GM23338 (cell line): ENCODE measurements at regions not wholly inside any gene's neighbourhood (a gene's known extent, or its start where the extent isn't known, plus 50 kb on each side); places are given as distances from the start of the nearest gene placed in this dataset.
A peak's percentile ranks its signal among the peaks of the same experiment; 100 is the strongest.

Experiments used
- ATAC-seq: fragments of 200-7000 bp; cut with Tn5 transposase; 3 replicates; pipeline ENCODE4 v1.9.1; 2020
- DNase-seq: peaks from one replicate; pipeline ENCODE4 v3.0.0-alpha.2; 2015; ENCODE audit warnings: low spot score
- H2AFZ ChIP-seq: fragments of 200-600 bp; sonication (generic); 2 replicates; pipeline ENCODE4 v1.8.0; 2016; ENCODE audit warnings: antibody characterized with exemption, mild to moderate bottlenecking, moderate library complexity
- H3F3A ChIP-seq: fragments of 200-600 bp; sonication (generic); replicated peaks from 2 replicates; pipeline ENCODE4 v1.8.0; 2017; ENCODE audit warnings: antibody characterized with exemption, mixed run types, low read depth
- H3K27ac ChIP-seq: fragments of 200-600 bp; sonication (generic); 2 replicates; pipeline ENCODE4 v1.6.1; 2016; ENCODE audit warnings: low read depth
- H3K27me3 ChIP-seq: fragments of 200-600 bp; sonication (generic); 2 replicates; pipeline ENCODE4 v1.8.0; 2016; ENCODE audit warnings: mild to moderate bottlenecking, mixed run types, moderate library complexity; ENCODE audit not compliant: insufficient read depth
- H3K36me3 ChIP-seq: fragments of 200-600 bp; sonication (generic); 2 replicates; pipeline ENCODE4 v1.8.0; 2016; ENCODE audit warnings: mild to moderate bottlenecking; ENCODE audit not compliant: insufficient read depth
- H3K4me1 ChIP-seq: fragments of 200-600 bp; sonication (generic); 2 replicates; pipeline ENCODE4 v1.8.0; 2016; ENCODE audit warnings: mild to moderate bottlenecking, moderate library complexity; ENCODE audit not compliant: insufficient read depth
- H3K4me2 ChIP-seq: fragments of 200-600 bp; sonication (generic); 2 replicates; pipeline ENCODE4 v1.7.1; 2017; ENCODE audit warnings: mixed run types
- H3K4me3 ChIP-seq: fragments of 200-600 bp; sonication (generic); 2 replicates; pipeline ENCODE4 v1.6.1; 2016; ENCODE audit warnings: mixed run types
- H3K79me2 ChIP-seq: fragments of 200-600 bp; sonication (generic); replicated peaks from 2 replicates; pipeline ENCODE4 v1.8.0; 2017; ENCODE audit warnings: mild to moderate bottlenecking; ENCODE audit not compliant: insufficient read depth
- H3K9me2 ChIP-seq: fragments of 200-600 bp; sonication (generic); 2 replicates; pipeline ENCODE4 v1.8.0; 2017; ENCODE audit not compliant: insufficient read depth
- H4K20me1 ChIP-seq: fragments of 200-600 bp; sonication (generic); replicated peaks from 2 replicates; pipeline ENCODE4 v1.8.0; 2017; ENCODE audit warnings: mild to moderate bottlenecking; ENCODE audit not compliant: insufficient read depth
- H3K27ac Mint-ChIP-seq: 2 replicates; pipeline ENCODE4 v1.8.0; 2020; ENCODE audit warnings: inconsistent platforms, mild to moderate bottlenecking, moderate library complexity, mixed read lengths
- H3K27me3 Mint-ChIP-seq: 3 replicates; pipeline ENCODE4 v1.8.0; 2022; ENCODE audit warnings: low read depth, mild to moderate bottlenecking, moderate library complexity, mixed read lengths, inconsistent platforms; ENCODE audit not compliant: insufficient read depth, poor library complexity
- H3K36me3 Mint-ChIP-seq: 3 replicates; pipeline ENCODE4 v1.8.0; 2021; ENCODE audit warnings: low read depth, mild to moderate bottlenecking, inconsistent platforms, moderate library complexity, mixed read lengths
- H3K4me1 Mint-ChIP-seq: 3 replicates; pipeline ENCODE4 v1.8.0; 2020; ENCODE audit warnings: mild to moderate bottlenecking, inconsistent platforms, mixed read lengths
- H3K4me3 Mint-ChIP-seq: 3 replicates; pipeline ENCODE4 v1.8.0; 2021; ENCODE audit warnings: moderate library complexity, mild to moderate bottlenecking, inconsistent platforms, mixed read lengths
- H3K9me3 Mint-ChIP-seq: 3 replicates; pipeline ENCODE4 v1.8.0; 2020; ENCODE audit warnings: moderate library complexity, mild to moderate bottlenecking, inconsistent platforms, mixed read lengths
- EZH2phosphoT487 ChIP-seq: fragments of 200-600 bp; sonication (generic); IDR thresholded peaks from one replicate; pipeline ENCODE4 v1.8.1; 2018; ENCODE audit warnings: antibody characterized with exemption; ENCODE audit not compliant: unreplicated experiment
- JUNB ChIP-seq: IDR thresholded peaks from one replicate; pipeline ENCODE4 v1.6.1; 2016; ENCODE audit warnings: antibody characterized with exemption; ENCODE audit not compliant: unreplicated experiment
- NANOG ChIP-seq: IDR thresholded peaks from 2 replicates; pipeline ENCODE4 v1.6.1; 2016; ENCODE audit warnings: antibody characterized with exemption, borderline replicate concordance
- POLR2AphosphoS5 ChIP-seq: IDR thresholded peaks from 2 replicates; pipeline ENCODE4 v1.6.1; 2016; ENCODE audit warnings: antibody characterized with exemption, low read depth
- STAT1 ChIP-seq: IDR thresholded peaks from one replicate; pipeline ENCODE4 v1.6.1; 2016; ENCODE audit warnings: antibody characterized with exemption; ENCODE audit not compliant: unreplicated experiment
- ZNF331 ChIP-seq: fragments of 250-450 bp; sonication (Bioruptor Pico); IDR thresholded peaks from 2 replicates; pipeline ENCODE4 v1.5.0; 2020; ENCODE audit warnings: low read depth, mild to moderate bottlenecking, moderate library complexity
- TF ChIP-seq, protein P1 (sequence below): IDR thresholded peaks from one replicate; pipeline ENCODE4 v1.6.1; 2018; ENCODE audit warnings: antibody characterized with exemption; ENCODE audit not compliant: unreplicated experiment
- TF ChIP-seq, protein P2 (sequence below): IDR thresholded peaks from 2 replicates; pipeline ENCODE4 v1.6.1; 2016; ENCODE audit warnings: antibody characterized with exemption
- TF ChIP-seq, protein P3 (sequence below): fragments of 250-450 bp; sonication (Bioruptor Pico); IDR thresholded peaks from 2 replicates; pipeline ENCODE4 v1.5.0; 2020; ENCODE audit warnings: mild to moderate bottlenecking, moderate library complexity

DNA sequence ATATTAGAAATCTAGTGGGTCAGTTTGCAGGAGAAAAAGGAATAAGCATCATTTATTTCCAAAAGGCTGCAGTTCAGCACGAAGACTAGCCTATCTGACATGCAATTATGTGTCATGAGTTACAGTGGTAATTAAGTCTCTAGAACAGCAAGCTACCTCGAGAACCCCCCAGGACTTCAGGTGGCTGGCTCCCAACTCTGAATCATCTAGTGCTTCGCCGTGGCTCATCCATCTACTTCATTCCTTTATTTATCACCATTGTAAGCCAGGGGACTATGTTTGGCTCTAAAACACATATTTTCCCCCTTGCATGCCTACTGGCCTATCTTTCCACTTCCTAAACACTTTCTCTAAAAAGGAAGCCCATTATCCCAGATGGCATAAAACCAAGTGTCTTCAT, 121.6 kb downstream of the TXNL1 start:
- Histone ChIP-seq H3K36me3 (no peaks in the 10 kb centered on the region), H3K4me3 (no peak overlapping the region), H3F3A (no peaks in the 10 kb centered on the region), H3K4me2 (no peak overlapping the region), H4K20me1 (no peaks in the 10 kb centered on the region), H3K27me3 (no peaks in the 10 kb centered on the region), H3K79me2 (no peaks in the 10 kb centered on the region), H3K27ac (no peak overlapping the region), H3K9me2 (peaks cover 7% of the 10 kb centered on the region; the same call in 1 of the 2 replicates), H2AFZ (peak overlapping the region; percentile 12; the same call in 1 of the 2 replicates), H3K4me1 (no peaks in the 10 kb centered on the region)
- no peaks in the 10 kb centered on the region; the same call in 2 of the 3 replicates for H3K36me3 Mint-ChIP-seq
- H3K4me1 Mint-ChIP-seq = no peaks in the 10 kb centered on the region
- peaks cover 4% of the 10 kb centered on the region for H3K27me3 Mint-ChIP-seq
- H3K27ac Mint-ChIP-seq = no peak overlapping the region; the same call in 1 of the 2 replicates
- ATAC-seq = no peak
- TF ChIP-seq, protein P1, sequence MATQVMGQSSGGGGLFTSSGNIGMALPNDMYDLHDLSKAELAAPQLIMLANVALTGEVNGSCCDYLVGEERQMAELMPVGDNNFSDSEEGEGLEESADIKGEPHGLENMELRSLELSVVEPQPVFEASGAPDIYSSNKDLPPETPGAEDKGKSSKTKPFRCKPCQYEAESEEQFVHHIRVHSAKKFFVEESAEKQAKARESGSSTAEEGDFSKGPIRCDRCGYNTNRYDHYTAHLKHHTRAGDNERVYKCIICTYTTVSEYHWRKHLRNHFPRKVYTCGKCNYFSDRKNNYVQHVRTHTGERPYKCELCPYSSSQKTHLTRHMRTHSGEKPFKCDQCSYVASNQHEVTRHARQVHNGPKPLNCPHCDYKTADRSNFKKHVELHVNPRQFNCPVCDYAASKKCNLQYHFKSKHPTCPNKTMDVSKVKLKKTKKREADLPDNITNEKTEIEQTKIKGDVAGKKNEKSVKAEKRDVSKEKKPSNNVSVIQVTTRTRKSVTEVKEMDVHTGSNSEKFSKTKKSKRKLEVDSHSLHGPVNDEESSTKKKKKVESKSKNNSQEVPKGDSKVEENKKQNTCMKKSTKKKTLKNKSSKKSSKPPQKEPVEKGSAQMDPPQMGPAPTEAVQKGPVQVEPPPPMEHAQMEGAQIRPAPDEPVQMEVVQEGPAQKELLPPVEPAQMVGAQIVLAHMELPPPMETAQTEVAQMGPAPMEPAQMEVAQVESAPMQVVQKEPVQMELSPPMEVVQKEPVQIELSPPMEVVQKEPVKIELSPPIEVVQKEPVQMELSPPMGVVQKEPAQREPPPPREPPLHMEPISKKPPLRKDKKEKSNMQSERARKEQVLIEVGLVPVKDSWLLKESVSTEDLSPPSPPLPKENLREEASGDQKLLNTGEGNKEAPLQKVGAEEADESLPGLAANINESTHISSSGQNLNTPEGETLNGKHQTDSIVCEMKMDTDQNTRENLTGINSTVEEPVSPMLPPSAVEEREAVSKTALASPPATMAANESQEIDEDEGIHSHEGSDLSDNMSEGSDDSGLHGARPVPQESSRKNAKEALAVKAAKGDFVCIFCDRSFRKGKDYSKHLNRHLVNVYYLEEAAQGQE = no peak
- TF ChIP-seq, protein P2, sequence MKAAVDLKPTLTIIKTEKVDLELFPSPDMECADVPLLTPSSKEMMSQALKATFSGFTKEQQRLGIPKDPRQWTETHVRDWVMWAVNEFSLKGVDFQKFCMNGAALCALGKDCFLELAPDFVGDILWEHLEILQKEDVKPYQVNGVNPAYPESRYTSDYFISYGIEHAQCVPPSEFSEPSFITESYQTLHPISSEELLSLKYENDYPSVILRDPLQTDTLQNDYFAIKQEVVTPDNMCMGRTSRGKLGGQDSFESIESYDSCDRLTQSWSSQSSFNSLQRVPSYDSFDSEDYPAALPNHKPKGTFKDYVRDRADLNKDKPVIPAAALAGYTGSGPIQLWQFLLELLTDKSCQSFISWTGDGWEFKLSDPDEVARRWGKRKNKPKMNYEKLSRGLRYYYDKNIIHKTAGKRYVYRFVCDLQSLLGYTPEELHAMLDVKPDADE = no peak
- TF ChIP-seq JUNB = no peak
- TF ChIP-seq, protein P3, sequence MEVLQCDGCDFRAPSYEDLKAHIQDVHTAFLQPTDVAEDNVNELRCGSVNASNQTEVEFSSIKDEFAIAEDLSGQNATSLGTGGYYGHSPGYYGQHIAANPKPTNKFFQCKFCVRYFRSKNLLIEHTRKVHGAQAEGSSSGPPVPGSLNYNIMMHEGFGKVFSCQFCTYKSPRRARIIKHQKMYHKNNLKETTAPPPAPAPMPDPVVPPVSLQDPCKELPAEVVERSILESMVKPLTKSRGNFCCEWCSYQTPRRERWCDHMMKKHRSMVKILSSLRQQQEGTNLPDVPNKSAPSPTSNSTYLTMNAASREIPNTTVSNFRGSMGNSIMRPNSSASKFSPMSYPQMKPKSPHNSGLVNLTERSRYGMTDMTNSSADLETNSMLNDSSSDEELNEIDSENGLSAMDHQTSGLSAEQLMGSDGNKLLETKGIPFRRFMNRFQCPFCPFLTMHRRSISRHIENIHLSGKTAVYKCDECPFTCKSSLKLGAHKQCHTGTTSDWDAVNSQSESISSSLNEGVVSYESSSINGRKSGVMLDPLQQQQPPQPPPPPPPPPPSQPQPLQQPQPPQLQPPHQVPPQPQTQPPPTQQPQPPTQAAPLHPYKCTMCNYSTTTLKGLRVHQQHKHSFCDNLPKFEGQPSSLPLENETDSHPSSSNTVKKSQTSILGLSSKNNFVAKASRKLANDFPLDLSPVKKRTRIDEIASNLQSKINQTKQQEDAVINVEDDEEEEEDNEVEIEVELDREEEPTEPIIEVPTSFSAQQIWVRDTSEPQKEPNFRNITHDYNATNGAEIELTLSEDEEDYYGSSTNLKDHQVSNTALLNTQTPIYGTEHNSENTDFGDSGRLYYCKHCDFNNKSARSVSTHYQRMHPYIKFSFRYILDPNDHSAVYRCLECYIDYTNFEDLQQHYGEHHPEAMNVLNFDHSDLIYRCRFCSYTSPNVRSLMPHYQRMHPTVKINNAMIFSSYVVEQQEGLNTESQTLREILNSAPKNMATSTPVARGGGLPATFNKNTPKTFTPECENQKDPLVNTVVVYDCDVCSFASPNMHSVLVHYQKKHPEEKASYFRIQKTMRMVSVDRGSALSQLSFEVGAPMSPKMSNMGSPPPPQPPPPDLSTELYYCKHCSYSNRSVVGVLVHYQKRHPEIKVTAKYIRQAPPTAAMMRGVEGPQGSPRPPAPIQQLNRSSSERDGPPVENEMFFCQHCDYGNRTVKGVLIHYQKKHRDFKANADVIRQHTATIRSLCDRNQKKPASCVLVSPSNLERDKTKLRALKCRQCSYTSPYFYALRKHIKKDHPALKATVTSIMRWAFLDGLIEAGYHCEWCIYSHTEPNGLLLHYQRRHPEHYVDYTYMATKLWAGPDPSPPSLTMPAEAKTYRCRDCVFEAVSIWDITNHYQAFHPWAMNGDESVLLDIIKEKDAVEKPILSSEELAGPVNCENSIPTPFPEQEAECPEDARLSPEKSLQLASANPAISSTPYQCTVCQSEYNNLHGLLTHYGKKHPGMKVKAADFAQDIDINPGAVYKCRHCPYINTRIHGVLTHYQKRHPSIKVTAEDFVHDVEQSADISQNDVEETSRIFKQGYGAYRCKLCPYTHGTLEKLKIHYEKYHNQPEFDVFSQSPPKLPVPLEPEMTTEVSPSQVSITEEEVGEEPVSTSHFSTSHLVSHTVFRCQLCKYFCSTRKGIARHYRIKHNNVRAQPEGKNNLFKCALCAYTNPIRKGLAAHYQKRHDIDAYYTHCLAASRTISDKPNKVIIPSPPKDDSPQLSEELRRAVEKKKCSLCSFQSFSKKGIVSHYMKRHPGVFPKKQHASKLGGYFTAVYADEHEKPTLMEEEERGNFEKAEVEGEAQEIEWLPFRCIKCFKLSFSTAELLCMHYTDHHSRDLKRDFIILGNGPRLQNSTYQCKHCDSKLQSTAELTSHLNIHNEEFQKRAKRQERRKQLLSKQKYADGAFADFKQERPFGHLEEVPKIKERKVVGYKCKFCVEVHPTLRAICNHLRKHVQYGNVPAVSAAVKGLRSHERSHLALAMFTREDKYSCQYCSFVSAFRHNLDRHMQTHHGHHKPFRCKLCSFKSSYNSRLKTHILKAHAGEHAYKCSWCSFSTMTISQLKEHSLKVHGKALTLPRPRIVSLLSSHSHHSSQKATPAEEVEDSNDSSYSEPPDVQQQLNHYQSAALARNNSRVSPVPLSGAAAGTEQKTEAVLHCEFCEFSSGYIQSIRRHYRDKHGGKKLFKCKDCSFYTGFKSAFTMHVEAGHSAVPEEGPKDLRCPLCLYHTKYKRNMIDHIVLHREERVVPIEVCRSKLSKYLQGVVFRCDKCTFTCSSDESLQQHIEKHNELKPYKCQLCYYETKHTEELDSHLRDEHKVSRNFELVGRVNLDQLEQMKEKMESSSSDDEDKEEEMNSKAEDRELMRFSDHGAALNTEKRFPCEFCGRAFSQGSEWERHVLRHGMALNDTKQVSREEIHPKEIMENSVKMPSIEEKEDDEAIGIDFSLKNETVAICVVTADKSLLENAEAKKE = no peak
- TF ChIP-seq EZH2phosphoT487 = no peak
- TF ChIP-seq NANOG = no peak
- no peak for TF ChIP-seq STAT1
- TF ChIP-seq POLR2AphosphoS5 = no peak
- no peak for TF ChIP-seq ZNF331 (CRISPR knock-in tag)
- H3K4me3 Mint-ChIP-seq = no peak overlapping the region
- no peak for DNase-seq
- no peaks in the 10 kb centered on the region for H3K9me3 Mint-ChIP-seq
